ENCODE measurements at regions not wholly inside any gene's neighbourhood (a gene's known extent, or its start where the extent isn't known, plus 50 kb on each side); places are given as distances from the start of the nearest gene placed in this dataset.
"Not testable (repeated sequence)": the region's sequence is repeated elsewhere in the genome, so short reads cannot be mapped to it uniquely, and the experiment has no call there.

- DNase-seq (ENCODE audit: low read depth in 1 of 2, low spot score in 1 of 2), result no peak
- TF ChIP-seq POLR2AphosphoS5 (IDR thresholded peaks at IDR 0.05; ENCODE audit: low read depth), result no peak
- no peak for TF ChIP-seq REST (IDR thresholded peaks at IDR 0.05; ENCODE audit: insufficient replicate concordance, low read depth)
- no peak for TF ChIP-seq SPI1 (IDR thresholded peaks at IDR 0.05; ENCODE audit: borderline replicate concordance, low read depth)
- no peak for TF ChIP-seq GABPA (IDR thresholded peaks at IDR 0.05; ENCODE audit: low read depth)
- TF ChIP-seq CTCF (IDR thresholded peaks at IDR 0.05; ENCODE audit: insufficient read depth, low read length), result no peak
- no peaks in the 10 kb centered on the region for H3K27me3 ChIP-seq (ENCODE audit: insufficient read depth, poor library complexity, severe bottlenecking)
- H3K27ac ChIP-seq (replicated peaks), result no peak overlapping the region
- H3K4me3 ChIP-seq (replicated peaks; ENCODE audit: insufficient read depth, low read length), result no peak overlapping the region
Observed at GRCh38 chr15:89028036-89028435, 60.2 kb upstream of the ABHD2 start.

- no peak for TF ChIP-seq POLR2AphosphoS5 (IDR thresholded peaks at IDR 0.05; ENCODE audit: low read depth)
- no peak for TF ChIP-seq REST (IDR thresholded peaks at IDR 0.05; ENCODE audit: insufficient replicate concordance, low read depth)
- TF ChIP-seq GABPA (IDR thresholded peaks at IDR 0.05; ENCODE audit: low read depth), result no peak
- no peak for TF ChIP-seq SPI1 (IDR thresholded peaks at IDR 0.05; ENCODE audit: borderline replicate concordance, low read depth)
- H3K27me3 ChIP-seq (ENCODE audit: insufficient read depth, poor library complexity, severe bottlenecking), result no peaks in the 10 kb centered on the region
- no peak overlapping the region for H3K27ac ChIP-seq (replicated peaks)
- no peak for DNase-seq (ENCODE audit: low read depth in 1 of 2, low spot score in 1 of 2)
- no peak overlapping the region for H3K4me3 ChIP-seq (replicated peaks; ENCODE audit: insufficient read depth, low read length)
Observed at GRCh38 chr15:89030311-89030710, 57.9 kb upstream of the ABHD2 start.

GRCh38 chr15:89031637-89032285 lies 56.5 kb upstream of the ABHD2 start:
- not testable (repeated sequence) for H3K27me3 ChIP-seq (ENCODE audit: insufficient read depth, poor library complexity, severe bottlenecking); H3K27ac ChIP-seq (replicated peaks); DNase-seq (ENCODE audit: low read depth in 1 of 2, low spot score in 1 of 2); H3K4me3 ChIP-seq (replicated peaks; ENCODE audit: insufficient read depth, low read length)

GRCh38 chr15:89034305-89034704 lies 54.0 kb upstream of the ABHD2 start:
- DNase-seq (ENCODE audit: low read depth in 1 of 2, low spot score in 1 of 2), result no peak
- no peak for TF ChIP-seq CTCF (IDR thresholded peaks at IDR 0.05; ENCODE audit: insufficient read depth, low read length)
- Histone ChIP-seq H3K4me3 (replicated peaks; ENCODE audit: insufficient read depth, low read length) (no peak overlapping the region), H3K27me3 (ENCODE audit: insufficient read depth, poor library complexity, severe bottlenecking) (peaks cover 5% of the 10 kb centered on the region), H3K27ac (replicated peaks) (no peak overlapping the region)

- peaks cover 5% of the 10 kb centered on the region for H3K27me3 ChIP-seq (ENCODE audit: insufficient read depth, poor library complexity, severe bottlenecking)
- H3K27ac ChIP-seq (replicated peaks), result no peak overlapping the region
- TF ChIP-seq GABPA (IDR thresholded peaks at IDR 0.05; ENCODE audit: low read depth) (no peak), REST (IDR thresholded peaks at IDR 0.05; ENCODE audit: insufficient replicate concordance, low read depth) (no peak), SPI1 (IDR thresholded peaks at IDR 0.05; ENCODE audit: borderline replicate concordance, low read depth) (no peak), POLR2AphosphoS5 (IDR thresholded peaks at IDR 0.05; ENCODE audit: low read depth) (no peak), CTCF (IDR thresholded peaks at IDR 0.05; ENCODE audit: insufficient read depth, low read length) (no peak)
Observed at GRCh38 chr15:89035150-89035549, 53.1 kb upstream of the ABHD2 start.

More at GRCh38 chr15:89035150-89035549, 53.1 kb upstream of the ABHD2 start:
- no peak for DNase-seq (ENCODE audit: low read depth in 1 of 2, low spot score in 1 of 2)
- no peak overlapping the region for H3K4me3 ChIP-seq (replicated peaks; ENCODE audit: insufficient read depth, low read length)

Measured in HL-60 (cell line).